ENCODE measurements at regions not wholly inside any gene's neighbourhood (a gene's known extent, or its start where the extent isn't known, plus 50 kb on each side); places are given as distances from the start of the nearest gene placed in this dataset.

DNA sequence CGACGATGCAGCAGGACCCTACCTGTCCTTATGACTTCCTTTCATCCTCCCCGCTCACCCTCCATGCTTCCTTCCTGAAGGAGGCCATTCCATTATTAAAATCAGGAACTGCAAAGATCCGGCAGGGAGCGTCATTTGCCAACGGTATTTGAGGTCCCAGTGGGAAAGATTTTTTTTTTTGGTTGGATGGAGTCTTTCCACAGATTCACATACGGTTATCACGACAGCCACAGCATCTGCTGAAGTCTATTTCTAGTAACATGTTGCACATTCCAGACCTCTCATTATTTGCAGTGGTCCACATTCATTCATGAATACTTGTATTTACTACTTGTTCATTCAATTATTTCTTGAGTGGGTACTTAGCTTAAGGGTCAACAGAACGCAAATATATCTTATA lies 94.7 kb upstream of the LYZL2 start:
- Mint-ChIP-seq H3K36me3 (ENCODE audit: low read depth) (no peaks in the 10 kb centered on the region), H3K4me3 (no peak overlapping the region), H3K4me1 (peaks cover 13% of the 10 kb centered on the region), H3K27ac (ENCODE audit: unreplicated experiment) (no peak overlapping the region), H3K27me3 (ENCODE audit: low read depth) (no peaks in the 10 kb centered on the region), H3K9me3 (no peaks in the 10 kb centered on the region)
- DNase-seq (ENCODE audit: low read depth, low spot score) = no peak
- no peak for TF ChIP-seq CTCF (conservative IDR thresholded peaks at IDR 0.05)

DNA sequence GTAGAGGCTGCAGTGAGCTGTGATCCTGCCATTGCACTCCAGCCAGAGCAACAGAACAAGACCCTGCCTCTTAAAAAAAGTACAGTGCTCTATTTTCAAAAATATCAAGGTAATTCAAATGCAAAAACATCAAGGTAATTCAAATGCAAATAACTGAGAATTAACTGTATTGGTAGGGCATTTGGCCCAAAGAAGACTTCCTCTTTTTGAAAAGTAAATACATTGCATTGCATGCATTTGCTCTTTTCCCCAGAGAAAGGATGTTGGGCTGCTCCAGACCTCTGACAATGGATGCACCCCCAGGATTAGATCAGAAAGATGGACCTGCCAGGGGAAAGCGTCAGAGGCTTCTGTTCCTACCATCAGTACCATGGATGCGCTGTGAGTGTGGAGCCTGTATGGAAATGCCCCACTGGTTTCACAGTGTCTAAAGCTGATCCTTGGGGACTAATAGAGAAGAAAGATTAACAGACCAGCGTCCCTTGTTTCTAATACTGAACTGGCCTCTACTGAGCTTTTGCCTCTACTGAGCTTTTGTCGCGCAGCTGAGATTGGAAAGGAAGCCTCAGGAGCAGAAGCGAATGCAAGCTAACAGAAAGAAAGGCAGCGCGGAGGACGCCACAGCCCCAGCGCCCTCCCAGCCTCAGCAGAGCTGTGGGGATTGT lies 93.5 kb upstream of the LYZL2 start:
- peaks cover 14% of the 10 kb centered on the region for H3K4me1 Mint-ChIP-seq
- H3K27me3 Mint-ChIP-seq (ENCODE audit: low read depth) = no peaks in the 10 kb centered on the region
- no peaks in the 10 kb centered on the region for H3K9me3 Mint-ChIP-seq
- DNase-seq (ENCODE audit: low read depth, low spot score) = no peak
- no peak overlapping the region for H3K4me3 Mint-ChIP-seq
- H3K36me3 Mint-ChIP-seq (ENCODE audit: low read depth) = no peaks in the 10 kb centered on the region
- H3K27ac Mint-ChIP-seq (ENCODE audit: unreplicated experiment) = no peak overlapping the region
- TF ChIP-seq CTCF (conservative IDR thresholded peaks at IDR 0.05) = no peak

- H3K27me3 Mint-ChIP-seq (ENCODE audit: low read depth) = no peaks in the 10 kb centered on the region
- no peak for DNase-seq (ENCODE audit: low read depth, low spot score)
- H3K4me1 Mint-ChIP-seq = peaks cover 6% of the 10 kb centered on the region
- no peak overlapping the region for H3K4me3 Mint-ChIP-seq
- no peak overlapping the region for H3K27ac Mint-ChIP-seq (ENCODE audit: unreplicated experiment)
- H3K9me3 Mint-ChIP-seq = no peaks in the 10 kb centered on the region
- no peak for TF ChIP-seq CTCF (conservative IDR thresholded peaks at IDR 0.05)
- no peaks in the 10 kb centered on the region for H3K36me3 Mint-ChIP-seq (ENCODE audit: low read depth)
Observed at GRCh38 chr10:30719832-30720231, 90.3 kb upstream of the LYZL2 start.

GRCh38 chr10:30709700-30710358 lies 80.3 kb upstream of the LYZL2 start:
- DNase-seq (ENCODE audit: low read depth, low spot score) = no peak
- Mint-ChIP-seq H3K27me3 (ENCODE audit: low read depth) (no peaks in the 10 kb centered on the region), H3K27ac (ENCODE audit: unreplicated experiment) (no peak overlapping the region), H3K4me3 (no peak overlapping the region), H3K9me3 (peaks cover 6% of the 10 kb centered on the region), H3K36me3 (ENCODE audit: low read depth) (peaks cover 4% of the 10 kb centered on the region), H3K4me1 (peaks cover 10% of the 10 kb centered on the region)
- TF ChIP-seq CTCF (conservative IDR thresholded peaks at IDR 0.05) = no peak

DNA sequence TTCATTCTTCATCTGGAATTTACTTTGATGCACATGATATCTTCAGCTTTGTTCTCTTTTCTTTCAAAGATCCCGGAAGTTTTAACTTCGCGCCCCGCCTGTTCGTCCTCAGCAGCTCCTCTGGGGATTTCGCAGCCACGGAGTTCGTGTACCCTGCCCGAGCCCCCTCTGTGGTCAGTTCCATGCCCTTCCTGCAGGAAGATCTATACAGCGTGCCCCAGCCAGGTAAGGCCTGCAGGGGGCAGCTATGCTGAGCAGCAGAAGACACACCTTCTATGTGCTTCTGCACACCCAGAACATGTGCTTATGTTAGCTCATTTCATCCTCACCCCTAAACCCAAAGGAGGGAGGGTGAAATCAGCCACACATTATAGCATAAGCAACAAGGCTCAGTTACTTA lies 79.7 kb upstream of the LYZL2 start:
- Mint-ChIP-seq H3K4me3 (no peak overlapping the region), H3K36me3 (ENCODE audit: low read depth) (peaks cover 4% of the 10 kb centered on the region), H3K27me3 (ENCODE audit: low read depth) (no peaks in the 10 kb centered on the region), H3K4me1 (peaks cover 16% of the 10 kb centered on the region), H3K9me3 (peaks cover 6% of the 10 kb centered on the region), H3K27ac (ENCODE audit: unreplicated experiment) (no peak overlapping the region)
- no peak for TF ChIP-seq CTCF (conservative IDR thresholded peaks at IDR 0.05)
- no peak for DNase-seq (ENCODE audit: low read depth, low spot score)
